Hindlimb muscle (tissue), 1 donor: ENCODE measurements at regions not wholly inside any gene's neighbourhood (a gene's known extent, or its start where the extent isn't known, plus 50 kb on each side); places are given as distances from the start of the nearest gene placed in this dataset.
"Not testable (repeated sequence)": the region's sequence is repeated elsewhere in the genome, so short reads cannot be mapped to it uniquely, and the experiment has no call there.

ENCODE experiments used
- DNase-seq: peaks from one replicate; pipeline ENCODE4 v3.0.0-alpha.2; 2013

DNA sequence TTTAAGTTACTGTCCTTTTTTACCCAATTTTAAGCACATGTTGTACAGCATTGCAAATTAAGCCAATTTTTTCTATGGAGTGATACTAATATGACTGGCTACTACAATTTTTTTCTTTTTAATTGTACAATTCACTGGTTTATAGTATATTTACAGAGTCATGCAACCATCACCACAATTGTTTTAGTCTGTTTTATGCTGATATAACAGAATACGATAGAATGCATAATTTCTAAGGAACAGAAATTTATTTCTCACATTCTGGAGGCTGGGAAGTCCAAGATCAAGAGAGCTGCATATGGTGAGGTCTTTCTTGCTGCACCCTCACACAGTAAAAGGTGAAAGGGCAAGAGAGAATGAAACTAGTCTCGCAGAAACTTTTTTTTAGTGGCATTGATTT is 125.3 kb downstream of the GLUD2 start:
- DNase-seq, result no peak

DNA sequence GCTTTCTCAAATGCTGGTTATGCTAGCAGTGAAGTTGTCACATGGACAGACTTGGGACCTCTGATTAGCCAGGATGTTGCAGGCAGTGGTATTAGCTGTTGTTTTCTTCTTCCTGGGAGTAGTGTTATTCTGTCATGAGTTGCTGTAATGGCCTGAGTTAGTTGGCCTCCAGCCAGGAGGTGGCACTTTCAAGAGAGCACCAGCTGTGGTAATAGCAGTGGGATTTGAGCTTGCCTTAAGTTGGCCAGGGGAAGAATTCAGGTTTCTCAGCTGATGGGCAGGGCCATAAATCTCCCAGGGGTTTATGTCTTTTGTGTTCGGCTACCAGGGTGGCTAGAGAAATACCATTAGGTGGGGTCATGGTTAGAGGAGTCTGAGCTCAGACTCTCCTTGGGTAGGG is 132.6 kb downstream of the GLUD2 start:
- no peak for DNase-seq

GRCh38 chrX:121191779-121192178 is 144.4 kb downstream of the GLUD2 start:
- no peak for DNase-seq

- no peak for DNase-seq
Measured at GRCh38 chrX:121195719-121196118, 148.3 kb downstream of the GLUD2 start.

GRCh38 chrX:121196872-121197444 is 149.5 kb downstream of the GLUD2 start:
- DNase-seq, result not testable (repeated sequence)

DNA sequence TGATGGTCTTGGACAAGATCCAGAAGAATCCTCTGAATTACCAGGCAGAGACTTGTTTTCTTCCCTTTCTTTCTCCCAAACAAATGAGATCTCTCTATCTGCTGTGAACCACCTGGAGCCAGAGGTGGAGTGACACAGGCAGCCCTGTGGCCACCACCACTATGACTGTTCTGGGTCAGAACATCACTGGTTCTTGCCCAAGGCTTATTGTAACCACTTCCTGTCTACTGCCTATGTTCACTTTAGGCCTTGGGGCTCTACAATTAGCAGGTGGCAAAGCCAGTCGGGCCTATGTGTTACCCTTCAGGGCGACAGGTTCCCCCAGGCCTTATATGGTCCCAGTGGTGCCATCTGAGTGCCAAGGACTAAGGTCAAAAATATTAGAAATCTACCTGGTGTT is 161.2 kb downstream of the GLUD2 start:
- DNase-seq, result no peak

GRCh38 chrX:121216641-121217374 is 169.4 kb downstream of the GLUD2 start:
- no peak for DNase-seq

- no peak for DNase-seq
Measured at GRCh38 chrX:121221322-121221977, 174.0 kb downstream of the GLUD2 start.

DNA sequence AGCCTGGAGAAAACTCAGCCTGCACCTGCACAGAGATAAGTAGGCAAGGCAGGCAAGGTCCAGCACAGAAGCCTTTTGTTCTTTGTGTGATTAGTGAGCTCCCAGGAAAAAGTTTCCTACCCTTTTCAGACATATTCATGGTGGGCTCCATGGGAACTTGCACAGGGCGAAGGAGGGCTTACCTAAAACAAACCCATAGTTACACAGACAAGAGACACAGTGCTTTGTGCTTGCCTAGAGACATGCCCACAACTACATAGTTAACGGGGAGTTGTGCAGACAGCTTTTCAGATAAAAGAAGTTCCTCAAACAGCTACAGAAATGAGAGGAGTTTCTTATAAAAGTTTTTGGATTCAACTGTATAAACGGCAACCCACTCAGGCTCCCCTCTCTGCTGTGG is 180.5 kb downstream of the GLUD2 start:
- DNase-seq, result no peak

DNA sequence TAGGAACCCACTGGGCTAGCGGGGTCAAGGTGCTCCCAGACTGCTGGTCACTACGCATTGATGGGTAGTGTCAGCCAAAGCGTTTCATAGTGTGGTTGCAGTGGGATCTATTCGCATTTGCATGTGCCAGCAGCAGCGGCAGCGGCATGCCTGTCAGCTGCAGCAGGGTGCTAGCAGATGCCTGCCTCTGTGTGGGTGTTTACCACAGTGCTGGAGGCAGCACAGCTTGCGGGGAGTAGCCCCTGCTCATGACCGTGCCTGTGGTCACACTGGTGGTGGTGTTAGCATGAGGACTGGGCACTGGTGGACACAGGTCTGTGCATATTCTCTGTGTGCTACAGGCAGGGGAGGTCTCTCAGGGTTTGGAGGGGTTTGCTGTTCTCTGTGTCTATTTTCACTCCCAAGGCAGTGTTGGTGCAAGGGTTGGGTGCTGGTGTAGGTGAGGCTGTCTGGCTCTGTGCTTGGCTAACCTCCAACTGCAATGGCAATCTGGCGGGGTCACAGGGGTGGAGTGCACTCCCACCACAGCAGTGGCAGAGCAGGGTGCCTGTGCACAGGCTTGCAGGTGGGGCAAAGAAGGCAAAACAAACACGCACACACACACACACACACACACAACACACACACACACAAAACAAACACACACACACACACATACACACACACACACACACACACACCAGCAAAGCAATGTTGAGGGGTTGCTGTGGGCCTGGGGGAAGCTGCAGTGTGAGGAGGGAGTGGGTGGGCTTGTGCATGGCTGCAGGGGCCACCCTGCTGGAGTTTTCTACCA is 184.4 kb downstream of the GLUD2 start:
- no peak for DNase-seq

GRCh38 chrX:121236040-121236439 is 188.6 kb downstream of the GLUD2 start:
- DNase-seq, result no peak

- no peak for DNase-seq
Measured at GRCh38 chrX:121238093-121238492, 190.7 kb downstream of the GLUD2 start.

- DNase-seq, result no peak
Measured at GRCh38 chrX:121244511-121244910, 197.1 kb downstream of the GLUD2 start.

DNA sequence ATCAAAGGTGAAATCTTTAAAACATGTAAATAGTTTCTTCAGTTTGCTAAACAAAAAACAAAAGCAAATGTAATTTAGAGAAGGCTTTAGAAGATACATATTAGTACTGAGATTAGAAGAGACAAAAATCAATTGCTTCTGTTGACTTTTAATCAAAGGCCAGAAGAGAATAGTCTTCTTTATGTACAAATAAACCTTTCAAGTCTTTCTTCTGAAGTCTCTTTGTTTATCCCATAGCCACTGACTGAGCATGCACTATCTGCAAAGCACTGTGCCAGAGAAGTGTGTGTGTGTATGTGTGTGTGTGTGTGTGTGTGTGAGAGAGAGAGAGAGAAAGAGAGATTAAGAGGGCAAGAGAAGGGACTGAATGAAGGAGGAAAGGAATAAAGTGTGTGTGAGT is 198.4 kb downstream of the GLUD2 start:
- DNase-seq, result no peak

- DNase-seq, result no peak
Measured at GRCh38 chrX:121254336-121254735, 206.9 kb downstream of the GLUD2 start.

DNA sequence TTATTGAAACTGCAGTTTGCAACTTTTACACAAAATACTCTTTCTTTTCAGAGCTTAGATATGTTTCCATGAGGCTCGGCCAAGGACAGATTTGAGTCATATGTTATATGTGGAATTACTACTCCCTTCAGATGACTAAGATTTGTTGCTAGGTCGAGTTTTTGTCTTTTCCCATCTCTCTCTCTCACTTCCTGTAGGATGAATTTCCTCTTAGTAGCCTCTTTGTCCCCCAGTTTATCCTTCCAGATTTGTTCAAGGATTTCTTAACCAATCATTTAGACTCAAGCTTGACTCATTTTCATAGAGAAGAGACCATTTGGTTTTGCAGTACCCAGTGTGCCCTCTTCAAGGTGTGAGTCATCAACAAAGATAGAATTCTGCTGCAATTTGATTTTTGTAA is 209.2 kb downstream of the GLUD2 start:
- peak; percentile 42 for DNase-seq

GRCh38 chrX:121258545-121258944 is 211.1 kb downstream of the GLUD2 start:
- no peak for DNase-seq

DNA sequence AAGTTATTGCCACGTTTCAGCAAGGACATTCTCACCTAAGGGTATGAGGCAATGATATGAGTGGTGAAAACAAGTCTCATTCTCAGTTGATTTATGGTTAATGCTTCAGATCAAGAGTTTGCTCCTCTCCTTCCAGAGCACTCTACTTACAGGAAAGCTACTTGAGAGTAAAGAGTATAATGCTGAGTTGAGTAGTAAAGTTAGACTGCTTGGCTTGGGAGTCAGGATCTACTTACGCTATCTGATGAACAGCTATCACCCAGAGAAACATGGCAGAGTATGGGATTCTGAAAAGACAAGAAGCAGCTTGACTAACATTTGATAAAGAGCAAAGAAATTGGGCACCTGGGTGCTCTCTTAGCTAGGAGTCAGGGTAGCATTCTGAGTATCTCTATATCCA is 211.8 kb downstream of the GLUD2 start:
- DNase-seq, result no peak

GRCh38 chrX:121260596-121261240 is 213.3 kb downstream of the GLUD2 start:
- DNase-seq, result no peak

DNA sequence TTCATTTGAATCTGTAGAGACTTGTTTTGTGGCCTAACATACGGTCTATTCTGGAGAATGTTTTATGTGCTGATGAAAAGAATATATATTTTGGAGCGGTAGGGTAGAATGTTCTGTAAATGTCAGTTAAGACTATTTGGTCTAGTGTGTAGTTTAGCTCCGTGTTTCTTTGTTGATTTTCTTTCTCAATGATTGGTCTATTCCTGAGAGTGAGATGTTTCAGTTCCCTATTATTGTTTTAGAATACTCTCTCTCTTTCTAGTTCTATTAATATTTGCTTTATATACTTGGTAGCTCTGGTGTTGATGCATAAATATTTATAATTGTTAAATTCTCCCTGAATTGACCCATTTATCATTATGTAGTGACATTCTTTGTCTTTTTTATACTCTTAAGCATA is 236.5 kb downstream of the GLUD2 start:
- no peak for DNase-seq

GRCh38 chrX:121298499-121298898 is 251.1 kb downstream of the GLUD2 start:
- DNase-seq, result no peak

- DNase-seq, result no peak
Measured at GRCh38 chrX:121301356-121301755, 253.9 kb downstream of the GLUD2 start.

DNA sequence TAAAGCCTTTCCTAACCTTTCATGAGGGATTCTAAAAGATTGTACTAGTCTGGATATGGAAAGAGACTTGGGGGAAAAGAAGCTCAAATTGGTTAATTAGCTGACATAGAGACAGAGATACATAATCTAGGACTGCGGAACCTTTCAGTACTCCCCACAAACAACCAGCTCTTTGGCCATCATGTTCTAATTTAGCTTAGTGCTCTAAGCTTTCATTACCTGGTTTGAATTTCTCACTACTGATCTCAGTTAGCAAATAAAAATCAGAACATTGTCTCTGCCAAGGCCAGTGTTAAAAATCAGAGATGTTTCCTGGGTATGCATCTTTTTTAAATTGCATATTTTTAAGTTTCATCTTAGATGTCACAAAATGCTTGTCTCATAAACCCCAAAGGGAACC is 254.4 kb downstream of the GLUD2 start:
- DNase-seq, result no peak
